ENCODE measurements at regions not wholly inside any gene's neighbourhood (a gene's known extent, or its start where the extent isn't known, plus 50 kb on each side); places are given as distances from the start of the nearest gene placed in this dataset.

DNA sequence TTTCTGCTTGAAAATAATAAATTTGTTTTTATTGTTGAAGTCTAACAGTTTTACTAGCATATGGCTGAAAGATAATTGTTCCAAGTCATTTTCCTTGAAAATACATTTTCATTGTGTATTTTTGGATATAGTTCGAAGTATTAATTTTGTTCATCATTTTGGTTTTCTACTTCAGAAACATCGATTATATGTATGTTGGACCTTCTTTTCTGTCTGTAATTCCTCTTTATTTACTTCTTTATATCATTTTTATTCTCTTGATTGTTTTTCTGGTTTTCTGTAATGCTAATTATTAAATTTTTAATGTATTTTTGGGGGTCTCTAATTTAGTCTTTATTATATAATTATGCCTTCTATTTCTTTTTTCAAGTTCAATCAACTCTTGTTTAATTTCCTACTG lies 407.1 kb upstream of the FRG1 start:
- RAD21 ChIA-PET (ENCODE audit: low non-redundant PET in 1 of 2, low total read pairs in 2 of 2, uncharacterized antibody in 2 of 2, unreplicated experiment in 2 of 2): no interaction called here
- H3K9me3 ChIP-seq (ENCODE audit: control insufficient read depth in 1 of 2, insufficient read depth in 1 of 2, low read depth in 1 of 2, low read length in 2 of 2): peaks cover 6 to 14% of the 10 kb centered on the region in 2 experiments; a peak in 2 of 4 replicates

DNA sequence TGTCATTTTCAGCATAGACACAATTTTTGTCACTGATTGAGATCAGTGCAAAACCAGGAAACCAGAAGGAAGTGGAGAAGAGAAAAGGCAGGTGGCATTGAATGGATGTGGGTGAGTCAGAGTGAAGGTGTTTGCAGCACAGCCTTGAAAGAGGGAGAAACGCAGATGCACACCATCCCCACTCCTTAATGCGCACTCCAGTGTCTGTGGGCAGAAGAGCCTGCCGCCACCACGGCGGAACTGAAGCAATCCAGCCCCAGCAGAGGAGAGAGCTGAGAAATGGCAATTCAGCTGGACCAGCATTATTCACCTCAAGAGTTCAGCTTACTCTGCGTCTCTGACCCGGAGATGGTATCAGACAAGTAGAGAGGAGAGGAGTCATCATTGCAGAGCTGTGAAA lies 393.1 kb upstream of the FRG1 start:
- Histone ChIP-seq H3K36me3 (ENCODE audit: control insufficient read depth in 1 of 2, insufficient read depth in 2 of 2, low read length in 2 of 2) (no peaks in the 10 kb centered on the region), H4K20me1 (ENCODE audit: insufficient read depth) (no peaks in the 10 kb centered on the region), H3K9me2 (ENCODE audit: insufficient read depth) (no peaks in the 10 kb centered on the region), H3K9ac (ENCODE audit: low read length) (no peak overlapping the region), H3K79me2 (ENCODE audit: insufficient read depth, low read length) (no peaks in the 10 kb centered on the region), H2AFZ (ENCODE audit: low read depth, low read length, poor library complexity, severe bottlenecking) (no peak overlapping the region), H3K9me3 (ENCODE audit: control insufficient read depth in 1 of 2, insufficient read depth in 1 of 2, low read depth in 1 of 2, low read length in 2 of 2) (no peaks in the 10 kb centered on the region), H3K27ac (ENCODE audit: low read depth, low read length) (no peak overlapping the region), H3K27me3 (ENCODE audit: insufficient read depth, low read length) (no peaks in the 10 kb centered on the region), H3K4me2 (ENCODE audit: low read length) (no peak overlapping the region), H3K4me3 (replicated peaks in 1 of 2; ENCODE audit: low read depth in 1 of 2, low read length in 2 of 2) (no peak overlapping the region), H3K4me1 (ENCODE audit: control insufficient read depth in 1 of 2, insufficient read depth in 2 of 2, low read length in 2 of 2) (no peaks in the 10 kb centered on the region)
- ChIA-PET POLR2A (no interaction called here), RAD21 (ENCODE audit: low non-redundant PET in 1 of 2, low total read pairs in 2 of 2, uncharacterized antibody in 2 of 2, unreplicated experiment in 2 of 2) (no interaction called here), CTCF (no interaction called here)
- intact Hi-C loops (cut with micrococcal nuclease): no loop called here
- no peak for DNase-seq (ENCODE audit: low read depth, low spot score)
- no peak for ATAC-seq
- BruUV-seq (replicated peaks): no TSS peak
- TF ChIP-seq CBX3 (IDR thresholded peaks at IDR 0.05; ENCODE audit: low read depth) (no peak), CEBPB (IDR thresholded peaks at IDR 0.05; ENCODE audit: low read depth) (no peak), ZFX (IDR thresholded peaks at IDR 0.05) (no peak), YY1 (IDR thresholded peaks at IDR 0.05; ENCODE audit: extremely low read depth, insufficient replicate concordance, low read depth, low read length) (no peak), SRF (IDR thresholded peaks at IDR 0.05; ENCODE audit: low read depth) (no peak), ZNF274 (IDR thresholded peaks at IDR 0.05; ENCODE audit: low read depth, low read length) (no peak), JUND (IDR thresholded peaks at IDR 0.05) (no peak), EZH2phosphoT487 (IDR thresholded peaks at IDR 0.05; ENCODE audit: borderline replicate concordance) (no peak), EGR1 (IDR thresholded peaks at IDR 0.05; ENCODE audit: low read depth) (no peak)
- TF ChIP-seq, protein P1, sequence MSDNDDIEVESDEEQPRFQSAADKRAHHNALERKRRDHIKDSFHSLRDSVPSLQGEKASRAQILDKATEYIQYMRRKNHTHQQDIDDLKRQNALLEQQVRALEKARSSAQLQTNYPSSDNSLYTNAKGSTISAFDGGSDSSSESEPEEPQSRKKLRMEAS (IDR thresholded peaks at IDR 0.05): no peak
- TF ChIP-seq, protein P2, sequence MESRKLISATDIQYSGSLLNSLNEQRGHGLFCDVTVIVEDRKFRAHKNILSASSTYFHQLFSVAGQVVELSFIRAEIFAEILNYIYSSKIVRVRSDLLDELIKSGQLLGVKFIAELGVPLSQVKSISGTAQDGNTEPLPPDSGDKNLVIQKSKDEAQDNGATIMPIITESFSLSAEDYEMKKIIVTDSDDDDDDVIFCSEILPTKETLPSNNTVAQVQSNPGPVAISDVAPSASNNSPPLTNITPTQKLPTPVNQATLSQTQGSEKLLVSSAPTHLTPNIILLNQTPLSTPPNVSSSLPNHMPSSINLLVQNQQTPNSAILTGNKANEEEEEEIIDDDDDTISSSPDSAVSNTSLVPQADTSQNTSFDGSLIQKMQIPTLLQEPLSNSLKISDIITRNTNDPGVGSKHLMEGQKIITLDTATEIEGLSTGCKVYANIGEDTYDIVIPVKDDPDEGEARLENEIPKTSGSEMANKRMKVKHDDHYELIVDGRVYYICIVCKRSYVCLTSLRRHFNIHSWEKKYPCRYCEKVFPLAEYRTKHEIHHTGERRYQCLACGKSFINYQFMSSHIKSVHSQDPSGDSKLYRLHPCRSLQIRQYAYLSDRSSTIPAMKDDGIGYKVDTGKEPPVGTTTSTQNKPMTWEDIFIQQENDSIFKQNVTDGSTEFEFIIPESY (IDR thresholded peaks at IDR 0.05; ENCODE audit: extremely low read depth, insufficient replicate concordance, low read length): no peak

More for the DNA sequence above, 407.1 kb upstream of the FRG1 start:
- Histone ChIP-seq H3K27me3 (ENCODE audit: insufficient read depth, low read length) (no peaks in the 10 kb centered on the region), H3K4me1 (ENCODE audit: control insufficient read depth in 1 of 2, insufficient read depth in 2 of 2, low read length in 2 of 2) (no peaks in the 10 kb centered on the region), H3K4me3 (replicated peaks in 1 of 2; ENCODE audit: low read depth in 1 of 2, low read length in 2 of 2) (no peak overlapping the region), H2AFZ (ENCODE audit: low read depth, low read length, poor library complexity, severe bottlenecking) (no peak overlapping the region), H3K36me3 (ENCODE audit: control insufficient read depth in 1 of 2, insufficient read depth in 2 of 2, low read length in 2 of 2) (no peaks in the 10 kb centered on the region), H3K79me2 (ENCODE audit: insufficient read depth, low read length) (no peaks in the 10 kb centered on the region), H4K20me1 (ENCODE audit: insufficient read depth) (no peaks in the 10 kb centered on the region), H3K9me2 (ENCODE audit: insufficient read depth) (no peaks in the 10 kb centered on the region), H3K9ac (ENCODE audit: low read length) (no peak overlapping the region), H3K4me2 (ENCODE audit: low read length) (no peak overlapping the region), H3K27ac (ENCODE audit: low read depth, low read length) (no peak overlapping the region)
- ChIA-PET POLR2A (no interaction called here), CTCF (no interaction called here)
- no TSS peak for BruUV-seq (replicated peaks)
- intact Hi-C loops (cut with micrococcal nuclease): no loop called here
- TF ChIP-seq SRF (IDR thresholded peaks at IDR 0.05; ENCODE audit: low read depth) (no peak), CBX3 (IDR thresholded peaks at IDR 0.05; ENCODE audit: low read depth) (no peak), FOSL1 (IDR thresholded peaks at IDR 0.05; ENCODE audit: low read depth) (no peak), POLR2A (IDR thresholded peaks at IDR 0.05; ENCODE audit: borderline replicate concordance, extremely low read depth, insufficient read depth, insufficient read length) (no peak)
- TF ChIP-seq, protein P3, sequence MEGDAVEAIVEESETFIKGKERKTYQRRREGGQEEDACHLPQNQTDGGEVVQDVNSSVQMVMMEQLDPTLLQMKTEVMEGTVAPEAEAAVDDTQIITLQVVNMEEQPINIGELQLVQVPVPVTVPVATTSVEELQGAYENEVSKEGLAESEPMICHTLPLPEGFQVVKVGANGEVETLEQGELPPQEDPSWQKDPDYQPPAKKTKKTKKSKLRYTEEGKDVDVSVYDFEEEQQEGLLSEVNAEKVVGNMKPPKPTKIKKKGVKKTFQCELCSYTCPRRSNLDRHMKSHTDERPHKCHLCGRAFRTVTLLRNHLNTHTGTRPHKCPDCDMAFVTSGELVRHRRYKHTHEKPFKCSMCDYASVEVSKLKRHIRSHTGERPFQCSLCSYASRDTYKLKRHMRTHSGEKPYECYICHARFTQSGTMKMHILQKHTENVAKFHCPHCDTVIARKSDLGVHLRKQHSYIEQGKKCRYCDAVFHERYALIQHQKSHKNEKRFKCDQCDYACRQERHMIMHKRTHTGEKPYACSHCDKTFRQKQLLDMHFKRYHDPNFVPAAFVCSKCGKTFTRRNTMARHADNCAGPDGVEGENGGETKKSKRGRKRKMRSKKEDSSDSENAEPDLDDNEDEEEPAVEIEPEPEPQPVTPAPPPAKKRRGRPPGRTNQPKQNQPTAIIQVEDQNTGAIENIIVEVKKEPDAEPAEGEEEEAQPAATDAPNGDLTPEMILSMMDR (IDR thresholded peaks at IDR 0.05 in 2 of 3, conservative IDR thresholded peaks at IDR 0.05 in 1 of 3; ENCODE audit: borderline replicate concordance in 1 of 3, insufficient read depth in 1 of 3, low read depth in 2 of 3, low read length in 2 of 3): no peak
- TF ChIP-seq, protein P1 (IDR thresholded peaks at IDR 0.05): no peak
- no peak for DNase-seq (ENCODE audit: low read depth, low spot score)
- no peak for ATAC-seq
